SU-DHL-6 (cell line): ENCODE measurements at regions not wholly inside any gene's neighbourhood (a gene's known extent, or its start where the extent isn't known, plus 50 kb on each side); places are given as distances from the start of the nearest gene placed in this dataset.

Source experiments
- CTCF ChIP-seq: fragments of 200-600 bp; sonication (generic); IDR thresholded peaks from one replicate; pipeline ENCODE4 v1.5.1; 2017; ENCODE audit warnings: antibody characterized with exemption, mild to moderate bottlenecking, low read length, moderate library complexity; ENCODE audit not compliant: insufficient read depth, poor library complexity, severe bottlenecking
- EZH2phosphoT487 ChIP-seq: fragments of 200-600 bp; sonication (generic), shearing (Covaris generic); conservative IDR thresholded peaks from 2 replicates; pipeline ENCODE4 v1.6.1; 2018; ENCODE audit warnings: mild to moderate bottlenecking, antibody characterized with exemption, low read length, moderate library complexity, mixed read lengths

GRCh38 chr6:122285292-122285913 lies 114.0 kb upstream of the HSF2 start:
- no peak for TF ChIP-seq CTCF
- TF ChIP-seq EZH2phosphoT487: no peak
